H9 (cell line): ENCODE measurements at regions not wholly inside any gene's neighbourhood (a gene's known extent, or its start where the extent isn't known, plus 50 kb on each side); places are given as distances from the start of the nearest gene placed in this dataset.

Experiments
- DNase-seq: peaks from one replicate; pipeline ENCODE4 v3.0.0-alpha.2; 2017
- H2AFZ ChIP-seq: one replicate; pipeline ENCODE4 v1.6.1; 2013; ENCODE audit warnings: mild to moderate bottlenecking, low read length, control low read depth, moderate library complexity
- H2AK5ac ChIP-seq: 2 replicates; pipeline ENCODE4 v1.6.1; 2013; ENCODE audit warnings: low read length, control low read depth, mixed read lengths; ENCODE audit not compliant: insufficient read length
- H2BK120ac ChIP-seq: one replicate; pipeline ENCODE4 v1.6.1; 2013; ENCODE audit warnings: low read depth, mild to moderate bottlenecking, low read length, control low read depth, inconsistent platforms; ENCODE audit not compliant: poor library complexity, severe bottlenecking
- H2BK12ac ChIP-seq: 2 replicates; pipeline ENCODE4 v1.6.1; 2013; ENCODE audit warnings: low read length, control low read depth, mixed read lengths, low read depth; ENCODE audit not compliant: insufficient read length
- H2BK15ac ChIP-seq: 2 replicates; pipeline ENCODE4 v1.6.1; 2013; ENCODE audit warnings: low read depth, low read length, control low read depth
- H2BK20ac ChIP-seq: one replicate; pipeline ENCODE4 v1.6.1; 2013; ENCODE audit warnings: low read depth, mild to moderate bottlenecking, low read length, control low read depth, inconsistent platforms; ENCODE audit not compliant: poor library complexity, severe bottlenecking
- H2BK5ac ChIP-seq: 2 replicates; pipeline ENCODE4 v1.6.1; 2013; ENCODE audit warnings: low read length, control low read depth, mixed read lengths; ENCODE audit not compliant: insufficient read length
- H3K14ac ChIP-seq: 2 replicates; pipeline ENCODE4 v1.6.1; 2013; ENCODE audit warnings: low read length, control low read depth; ENCODE audit not compliant: insufficient read depth
- H3K18ac ChIP-seq: 2 replicates; pipeline ENCODE4 v1.6.1; 2013; ENCODE audit warnings: low read depth, mild to moderate bottlenecking, mixed read lengths, low read length, control low read depth; ENCODE audit not compliant: insufficient read length
- H3K23ac ChIP-seq: 2 replicates; pipeline ENCODE4 v1.6.1; 2013; ENCODE audit warnings: low read length, control low read depth, mixed read lengths, low read depth; ENCODE audit not compliant: insufficient read length
- H3K23me2 ChIP-seq: 2 replicates; pipeline ENCODE4 v1.6.1; 2013; ENCODE audit warnings: low read depth, mild to moderate bottlenecking, mixed read lengths, low read length, control low read depth; ENCODE audit not compliant: insufficient read length, poor library complexity, severe bottlenecking
- H3K27ac ChIP-seq: 2 replicates; pipeline ENCODE4 v1.5.1; 2013; ENCODE audit warnings: low read length, control low read depth, mixed read lengths, low read depth; ENCODE audit not compliant: insufficient read length
- H3K27me3 ChIP-seq: 2 replicates; pipeline ENCODE4 v1.6.1; 2013; ENCODE audit warnings: low read length, control low read depth, inconsistent platforms; ENCODE audit not compliant: insufficient read depth
- H3K4ac ChIP-seq: 2 replicates; pipeline ENCODE4 v1.6.1; 2013; ENCODE audit warnings: low read depth, mild to moderate bottlenecking, control low read depth, inconsistent platforms, low read length, moderate library complexity
- H3K4me1 ChIP-seq: 2 replicates; pipeline ENCODE4 v1.6.1; 2013; ENCODE audit warnings: low read length, control low read depth, inconsistent platforms; ENCODE audit not compliant: insufficient read depth
- H3K4me2 ChIP-seq: 2 replicates; pipeline ENCODE4 v1.6.1; 2013; ENCODE audit warnings: low read length, control low read depth, mixed read lengths; ENCODE audit not compliant: insufficient read length, insufficient read depth
- H3K56ac ChIP-seq: 2 replicates; pipeline ENCODE4 v1.6.1; 2013; ENCODE audit warnings: low read depth, mild to moderate bottlenecking, mixed read lengths, low read length, control low read depth; ENCODE audit not compliant: insufficient read length
- H3K79me1 ChIP-seq: 2 replicates; pipeline ENCODE4 v1.6.1; 2013; ENCODE audit warnings: low read depth, mild to moderate bottlenecking, moderate library complexity, low read length, control low read depth, inconsistent platforms; ENCODE audit not compliant: insufficient read depth, poor library complexity, severe bottlenecking
- H3K79me2 ChIP-seq: 2 replicates; pipeline ENCODE4 v1.6.1; 2013; ENCODE audit warnings: low read length, control low read depth, inconsistent platforms; ENCODE audit not compliant: insufficient read depth
- H3K9ac ChIP-seq: 2 replicates; pipeline ENCODE4 v1.6.1; 2013; ENCODE audit warnings: low read length, control low read depth, mixed read lengths; ENCODE audit not compliant: insufficient read length; ENCODE audit errors: extremely low read depth
- H3K9me3 ChIP-seq: one replicate; pipeline ENCODE4 v1.6.1; 2013; ENCODE audit warnings: low read depth, low read length, inconsistent platforms; ENCODE audit not compliant: control insufficient read depth
- H3T11ph ChIP-seq: one replicate; pipeline ENCODE4 v1.6.1; 2013; ENCODE audit warnings: mild to moderate bottlenecking, low read length, control low read depth, inconsistent platforms
- H4K20me1 ChIP-seq: one replicate; pipeline ENCODE4 v1.6.1; 2013; ENCODE audit not compliant: control insufficient read depth, insufficient read length, insufficient read depth
- H4K5ac ChIP-seq: 2 replicates; pipeline ENCODE4 v1.6.1; 2013; ENCODE audit warnings: low read depth, mild to moderate bottlenecking, mixed read lengths, low read length, control low read depth; ENCODE audit not compliant: insufficient read length
- H4K8ac ChIP-seq: replicated peaks from 2 replicates; pipeline ENCODE4 v1.6.1; 2013; ENCODE audit warnings: low read length, control low read depth, mixed read lengths, low read depth; ENCODE audit not compliant: insufficient read length
- H4K91ac ChIP-seq: 2 replicates; pipeline ENCODE4 v1.6.1; 2013; ENCODE audit warnings: low read depth, mild to moderate bottlenecking, moderate library complexity, mixed read lengths, low read length, control low read depth; ENCODE audit not compliant: insufficient read length
- H3K27ac Mint-ChIP-seq, 3 experiments: 2 replicates in 2 of 3; 3 replicates in 1 of 3; pipeline ENCODE4 v1.8.0; 2020 to 2021; ENCODE audit warnings: mixed read lengths in 3 of 3, mild to moderate bottlenecking in 1 of 3, moderate library complexity in 1 of 3
- H3K27me3 Mint-ChIP-seq: 2 replicates; pipeline ENCODE4 v1.8.0; 2021; ENCODE audit warnings: low read depth, mild to moderate bottlenecking, moderate library complexity, mixed read lengths
- H3K36me3 Mint-ChIP-seq, 3 experiments: 2 replicates in 2 of 3; 3 replicates in 1 of 3; pipeline ENCODE4 v1.8.0; 2020 to 2021; ENCODE audit warnings: low read depth in 3 of 3, mixed read lengths in 3 of 3; ENCODE audit not compliant: insufficient read depth in 1 of 3
- H3K4me1 Mint-ChIP-seq, 2 experiments: 2 replicates each; pipeline ENCODE4 v1.8.0; 2020; ENCODE audit warnings: mixed read lengths in 2 of 2
- H3K4me3 Mint-ChIP-seq, 2 experiments: 2 replicates in 1 of 2; 3 replicates in 1 of 2; pipeline ENCODE4 v1.8.0; 2020 to 2021; ENCODE audit warnings: mild to moderate bottlenecking in 2 of 2, mixed read lengths in 2 of 2, moderate library complexity in 1 of 2
- H3K9me3 Mint-ChIP-seq, 2 experiments: 2 replicates in 1 of 2; 3 replicates in 1 of 2; pipeline ENCODE4 v1.8.0; 2020; ENCODE audit warnings: mild to moderate bottlenecking in 2 of 2, mixed read lengths in 2 of 2, moderate library complexity in 1 of 2
- CTCF ChIP-seq: fragments of 200-600 bp; sonication (generic); conservative IDR thresholded peaks from 3 replicates; pipeline ENCODE4 v1.8.0; 2021; ENCODE audit warnings: antibody characterized with exemption, mild to moderate bottlenecking
- whole genome bisulfite sequencing: extraction: QIAGEN DNeasy Blood & Tissue Kit; methylation state at CpG from one replicate; pipeline ENCODE4 v1.1.7; 2013; ENCODE audit warnings: missing lambda C conversion rate, low lambda C conversion rate, mixed read lengths; ENCODE audit not compliant: insufficient read length; ENCODE audit errors: extremely low coverage; 5-methylcytosine and 5-hydroxymethylcytosine counted together

DNA sequence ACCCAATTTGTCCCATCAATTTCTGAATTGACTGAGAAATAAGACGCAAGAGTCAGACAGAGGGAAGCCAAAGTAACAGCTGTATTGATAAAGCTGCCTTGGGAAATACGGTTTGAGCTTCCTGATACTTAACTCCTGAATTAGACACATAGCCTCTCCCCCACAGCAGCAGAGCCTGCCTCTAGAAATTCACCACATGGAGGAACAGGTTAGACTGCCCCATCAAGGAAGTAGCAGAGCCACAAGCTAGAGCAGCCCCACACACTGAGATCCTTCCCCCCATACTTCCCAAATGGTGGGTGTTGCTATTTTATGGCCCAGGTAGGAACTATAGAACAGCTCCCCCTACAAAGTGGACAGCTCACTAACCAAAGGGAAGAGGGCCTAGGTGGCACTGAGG is 220.0 kb downstream of the SMAD2 start:
- H3K27ac ChIP-seq, result no peak overlapping the region
- no peak overlapping the region for H2AK5ac ChIP-seq
- no peak overlapping the region for H2BK5ac ChIP-seq
- H3K4me3 Mint-ChIP-seq, result no peak overlapping the region
- no peaks in the 10 kb centered on the region for H4K20me1 ChIP-seq
- no peak overlapping the region for H2BK15ac ChIP-seq
- H3K9ac ChIP-seq, result no peak overlapping the region
- H3K23ac ChIP-seq, result no peak overlapping the region
- H3K23me2 ChIP-seq, result no peaks in the 10 kb centered on the region
- no peaks in the 10 kb centered on the region for H3K9me3 ChIP-seq
- no peak for DNase-seq
- no peak overlapping the region for H2BK20ac ChIP-seq
- H4K91ac ChIP-seq, result no peak overlapping the region
- H2BK12ac ChIP-seq, result no peak overlapping the region
- H3K36me3 Mint-ChIP-seq, result no peaks in the 10 kb centered on the region
- H3T11ph ChIP-seq, result no peak overlapping the region
- H3K27ac Mint-ChIP-seq, result no peak overlapping the region
- no peaks in the 10 kb centered on the region for H3K4me1 ChIP-seq
- H3K56ac ChIP-seq, result no peak overlapping the region
- no peaks in the 10 kb centered on the region for H3K27me3 ChIP-seq
- H3K18ac ChIP-seq, result no peak overlapping the region
- no CpG with 5 or more reads among the region's 2 CpGs for WGBS
- H3K79me2 ChIP-seq, result no peaks in the 10 kb centered on the region
- H3K79me1 ChIP-seq, result no peaks in the 10 kb centered on the region
- no peak overlapping the region for H3K14ac ChIP-seq
- H3K4me2 ChIP-seq, result no peak overlapping the region
- no peak overlapping the region for H2AFZ ChIP-seq
- no peaks in the 10 kb centered on the region for H3K4me1 Mint-ChIP-seq
- no peak for TF ChIP-seq CTCF
- H2BK120ac ChIP-seq, result no peak overlapping the region
- no peaks in the 10 kb centered on the region for H3K9me3 Mint-ChIP-seq
- peaks cover 2% of the 10 kb centered on the region for H3K27me3 Mint-ChIP-seq
- H4K5ac ChIP-seq, result no peak overlapping the region
- no peak overlapping the region for H3K4ac ChIP-seq
- no peak overlapping the region for H4K8ac ChIP-seq
